Bone marrow (tissue), 2 donors: ENCODE measurements at regions not wholly inside any gene's neighbourhood (a gene's known extent, or its start where the extent isn't known, plus 50 kb on each side); places are given as distances from the start of the nearest gene placed in this dataset.
"Not testable (repeated sequence)": the region's sequence is repeated elsewhere in the genome, so short reads cannot be mapped to it uniquely, and the experiment has no call there.

Source experiments
- DNase-seq, 2 donors: peaks; one replicate each; lab custom pipeline; 2025; lab: John Stamatoyannopoulos, UW

- no peak for DNase-seq
Observed at GRCh38 chr21:15278279-15278678, 213.5 kb upstream of the NRIP1 start.

- no peak for DNase-seq
Observed at GRCh38 chr21:15278851-15279250, 214.1 kb upstream of the NRIP1 start.

GRCh38 chr21:15279482-15279881 lies 214.7 kb upstream of the NRIP1 start:
- no peak for DNase-seq

GRCh38 chr21:15281714-15282113 lies 216.9 kb upstream of the NRIP1 start:
- DNase-seq, result no peak

GRCh38 chr21:15282665-15283064 lies 217.9 kb upstream of the NRIP1 start:
- no peak for DNase-seq

GRCh38 chr21:15283138-15283537 lies 218.3 kb upstream of the NRIP1 start:
- no peak for DNase-seq

- DNase-seq, result no peak
Observed at GRCh38 chr21:15283789-15284188, 219.0 kb upstream of the NRIP1 start.

GRCh38 chr21:15285556-15285955 lies 220.8 kb upstream of the NRIP1 start:
- no peak for DNase-seq

- DNase-seq, result no peak
Observed at GRCh38 chr21:15289246-15289645, 224.4 kb upstream of the NRIP1 start.

GRCh38 chr21:15289896-15290841 lies 225.4 kb upstream of the NRIP1 start:
- DNase-seq, result no peak

- no peak for DNase-seq
Observed at GRCh38 chr21:15291621-15292266, 226.9 kb upstream of the NRIP1 start.

- DNase-seq, result no peak
Observed at GRCh38 chr21:15293240-15293639, 228.4 kb upstream of the NRIP1 start.

- no peak for DNase-seq
Observed at GRCh38 chr21:15295875-15296274, 231.1 kb upstream of the NRIP1 start.

GRCh38 chr21:15297824-15298223 lies 233.0 kb upstream of the NRIP1 start:
- no peak for DNase-seq

GRCh38 chr21:15298306-15298705 lies 233.5 kb upstream of the NRIP1 start:
- no peak for DNase-seq

GRCh38 chr21:15298755-15299154 lies 234.0 kb upstream of the NRIP1 start:
- not testable (repeated sequence) for DNase-seq

- DNase-seq, result no peak
Observed at GRCh38 chr21:15300131-15300530, 235.3 kb upstream of the NRIP1 start.

GRCh38 chr21:15301014-15301413 lies 236.2 kb upstream of the NRIP1 start:
- DNase-seq, result no peak

- no peak for DNase-seq
Observed at GRCh38 chr21:15301736-15302135, 236.9 kb upstream of the NRIP1 start.

GRCh38 chr21:15306271-15306670 lies 241.5 kb upstream of the NRIP1 start:
- DNase-seq, result no peak

GRCh38 chr21:15308333-15308732 lies 243.5 kb upstream of the NRIP1 start:
- DNase-seq, result no peak

GRCh38 chr21:15309022-15309590 lies 244.3 kb upstream of the NRIP1 start:
- DNase-seq, result no peak

GRCh38 chr21:15309721-15310120 lies 244.9 kb upstream of the NRIP1 start:
- no peak for DNase-seq
